K562 (cell line): ENCODE measurements at regions not wholly inside any gene's neighbourhood (a gene's known extent, or its start where the extent isn't known, plus 50 kb on each side); places are given as distances from the start of the nearest gene placed in this dataset.

Experiments used
- ATAC-seq: fragments of 200-7000 bp; cut with Tn5 transposase; 3 replicates; pipeline ENCODE4 v1.9.1; 2020; ENCODE audit warnings: moderate library complexity
- BruUV-seq: library from RNA; stranded (reverse); fragments of 400-500 nt; replicated peaks from 2 replicates; lab custom pipeline; 2021; lab: Mats Ljungman, UMichigan
- CTCF ChIA-PET: fragments of 300-600 bp; formaldehyde crosslinking; extraction: SDS; loops from one replicate; lab custom pipeline; 2021; ENCODE audit warnings: low intra/inter-chr PET ratio; lab: Yijun Ruan, JAX
- POLR2A ChIA-PET: fragments of 300-600, 350-650 bp; sonication (Branson Sonifier 250); formaldehyde crosslinking; extraction: SDS; loops from one replicate; lab custom pipeline; 2021; ENCODE audit warnings: antibody characterized with exemption, inconsistent platforms; lab: Yijun Ruan, JAX
- DNase-seq, 4 experiments: peaks; one replicate each; pipeline versions ENCODE4 v3.0.0 to v3.0.0-alpha.2; 2011 to 2018; ENCODE audit warnings: low spot score in 3 of 4, mixed read lengths in 3 of 4; ENCODE audit errors: extremely low read depth in 1 of 4
- FAIRE-seq: peaks from 2 replicates; lab custom pipeline; 2011; peaks lifted over from hg19 to GRCh38; lab: Jason Lieb, UNC
- H2AFZ ChIP-seq: 2 replicates; pipeline ENCODE4 v1.6.0; 2011; ENCODE audit warnings: low read depth, low read length, control low read depth, inconsistent platforms
- H3K27ac ChIP-seq: fragments of 200-600 bp; 3 replicates; pipeline ENCODE4 v1.8.0; 2011; ENCODE audit warnings: low read depth, mild to moderate bottlenecking, control low read depth, inconsistent platforms, low read length, moderate library complexity, mixed read lengths; ENCODE audit errors: extremely low read depth
- H3K27me3 ChIP-seq, 2 experiments: fragments of 300-600 bp in 1 of 2; 2 replicates in 1 of 2; 3 replicates in 1 of 2; pipeline versions ENCODE4 v1.6.0 to v1.8.0; 2011; ENCODE audit warnings: inconsistent platforms in 2 of 2, low read length in 2 of 2, mild to moderate bottlenecking in 1 of 2, mixed read lengths in 1 of 2, moderate library complexity in 1 of 2; ENCODE audit not compliant: control insufficient read depth in 2 of 2, insufficient read depth in 2 of 2
- H3K36me3 ChIP-seq: fragments of 300-600 bp; 3 replicates; pipeline ENCODE4 v1.8.0; 2011; ENCODE audit warnings: mild to moderate bottlenecking, low read length, inconsistent platforms; ENCODE audit not compliant: control insufficient read depth, insufficient read depth
- H3K4me1 ChIP-seq, 2 experiments: fragments of 200-600 bp in 1 of 2; replicated peaks in 1 of 2; 2 replicates in 1 of 2; 3 replicates in 1 of 2; pipeline versions ENCODE4 v1.5.1 to v1.8.0; 2011; ENCODE audit warnings: inconsistent platforms in 2 of 2, low read length in 2 of 2, mild to moderate bottlenecking in 1 of 2, mixed read lengths in 1 of 2, moderate library complexity in 1 of 2; ENCODE audit not compliant: control insufficient read depth in 2 of 2, insufficient read depth in 2 of 2
- H3K4me2 ChIP-seq: 2 replicates; pipeline ENCODE4 v1.6.1; 2011; ENCODE audit warnings: low read length, control low read depth, inconsistent platforms, mixed read lengths; ENCODE audit not compliant: insufficient read depth
- H3K4me3 ChIP-seq: fragments of 200-600 bp; sonication (generic), shearing (Covaris generic); 2 replicates; pipeline ENCODE4 v1.5.1; 2016; ENCODE audit warnings: control low read depth, inconsistent platforms
- H3K79me2 ChIP-seq: fragments of 200-600 bp; 3 replicates; pipeline ENCODE4 v1.8.0; 2011; ENCODE audit warnings: low read length, inconsistent platforms; ENCODE audit not compliant: control insufficient read depth, insufficient read depth
- H3K9ac ChIP-seq, 2 experiments: 2 replicates each; pipeline versions ENCODE4 v1.6.0 to v1.6.1; 2011; ENCODE audit warnings: low read depth in 2 of 2, low read length in 2 of 2, control low read depth in 1 of 2, inconsistent platforms in 1 of 2, mild to moderate bottlenecking in 1 of 2, mixed read lengths in 1 of 2; ENCODE audit not compliant: insufficient read depth in 1 of 2
- H3K9me1 ChIP-seq: one replicate; pipeline ENCODE4 v1.6.0; 2011; ENCODE audit warnings: inconsistent platforms, mild to moderate bottlenecking, low read length, moderate library complexity; ENCODE audit not compliant: control insufficient read depth, insufficient read depth
- H3K9me3 ChIP-seq: replicated peaks from 2 replicates; pipeline ENCODE4 v1.5.1; 2011; ENCODE audit warnings: low read depth, low read length, inconsistent platforms; ENCODE audit not compliant: control insufficient read depth, insufficient read depth
- H4K20me1 ChIP-seq: replicated peaks from 2 replicates; pipeline ENCODE4 v1.6.1; 2011; ENCODE audit warnings: low read length, inconsistent platforms, mixed read lengths; ENCODE audit not compliant: control insufficient read depth, insufficient read depth
- ATF1 ChIP-seq, 2 experiments: fragments of 450-650 bp in 1 of 2; IDR thresholded peaks; 2 replicates each; pipeline ENCODE4 v1.6.1; 2016; ENCODE audit warnings: missing compliant biosample characterization in 1 of 2, missing genetic modification characterization in 1 of 2
- CBFA2T2 ChIP-seq: fragments of 450-650 bp; conservative IDR thresholded peaks from 2 replicates; pipeline ENCODE4 v1.6.1; 2017; ENCODE audit warnings: mild to moderate bottlenecking
- CSDE1 ChIP-seq, 2 experiments: fragments of 450-650 bp; IDR thresholded peaks; 2 replicates each; pipeline ENCODE4 v1.6.1; 2016; ENCODE audit warnings: mild to moderate bottlenecking in 1 of 2
- EP400 ChIP-seq: fragments of 450-650 bp; IDR thresholded peaks from 2 replicates; pipeline ENCODE4 v1.6.1; 2017; ENCODE audit warnings: antibody characterized with exemption, mild to moderate bottlenecking, moderate library complexity
- POLR2B ChIP-seq: fragments of 450-650 bp; IDR thresholded peaks from 2 replicates; pipeline ENCODE4 v1.6.1; 2018; ENCODE audit warnings: low read depth; ENCODE audit not compliant: partially characterized antibody
- SOX6 ChIP-seq: fragments of 450-650 bp; IDR thresholded peaks from 2 replicates; pipeline ENCODE4 v1.6.1; 2014; ENCODE audit warnings: mild to moderate bottlenecking
- TAF9B ChIP-seq: fragments of 450-650 bp; IDR thresholded peaks from 2 replicates; pipeline ENCODE4 v1.6.1; 2018; ENCODE audit warnings: mild to moderate bottlenecking; ENCODE audit not compliant: partially characterized antibody
- ZBTB1 ChIP-seq: sonication (generic); formaldehyde crosslinking; IDR thresholded peaks from 2 replicates; pipeline ENCODE4 v1.8.1; 2023; ENCODE audit warnings: missing genetic modification reagents, low read depth, mild to moderate bottlenecking, borderline replicate concordance
- ZFP30 ChIP-seq: fragments of 250-450 bp; sonication (Bioruptor Pico); IDR thresholded peaks from 2 replicates; pipeline ENCODE4 v1.8.0; 2022; ENCODE audit warnings: moderate library complexity, mild to moderate bottlenecking, inconsistent platforms, borderline replicate concordance
- ZNF354B ChIP-seq: fragments of 250-450 bp; sonication (Bioruptor Pico); IDR thresholded peaks from 2 replicates; pipeline ENCODE4 v1.4.0; 2020
- ZNF408 ChIP-seq: fragments of 250-450 bp; sonication (Bioruptor Pico); IDR thresholded peaks from 2 replicates; pipeline ENCODE4 v1.4.0; 2020; ENCODE audit warnings: low read depth, mild to moderate bottlenecking, moderate library complexity
- ZNF766 ChIP-seq: fragments of 200-800 bp; sonication (Bioruptor generic); conservative IDR thresholded peaks from 2 replicates; pipeline ENCODE4 v1.6.1; 2016; ENCODE audit warnings: missing genetic modification characterization, missing compliant biosample characterization
- ZNF780A ChIP-seq: fragments of 250-450 bp; sonication (Bioruptor Pico); IDR thresholded peaks from 2 replicates; pipeline ENCODE4 v1.5.0; 2021; ENCODE audit warnings: mild to moderate bottlenecking
- WGBS: fragments of 100-300 bp; shearing (Covaris generic); methylation state at CpG from one replicate; pipeline ENCODE4 v1.1.6; 2016; ENCODE audit warnings: low coverage, mixed read lengths; ENCODE audit not compliant: insufficient coverage; ENCODE audit errors: missing lambda C conversion rate; 5-methylcytosine and 5-hydroxymethylcytosine counted together
- in situ Hi-C: fragments of 300-500 bp; cut with MboI; formaldehyde crosslinking; loops from 4 replicates; pipeline ENCODE4 v1.15.0; 2018; ENCODE audit warnings: inconsistent platforms, mixed read lengths
- intact Hi-C: fragments of 100-400 bp; cut with micrococcal nuclease; formaldehyde crosslinking; loops from 2 replicates; pipeline ENCODE4 v1.14.2; 2022
- TF ChIP-seq, protein P1 (sequence below): fragments of 200-800 bp; sonication (Bioruptor generic); IDR thresholded peaks from 2 replicates; pipeline ENCODE4 v1.6.1; 2017; ENCODE audit warnings: missing genetic modification characterization, missing compliant biosample characterization
- TF ChIP-seq, protein P2 (sequence below): fragments of 250-450 bp; sonication (Bioruptor Pico); IDR thresholded peaks from 2 replicates; pipeline ENCODE4 v1.5.0; 2020; ENCODE audit warnings: mild to moderate bottlenecking, borderline replicate concordance

DNA sequence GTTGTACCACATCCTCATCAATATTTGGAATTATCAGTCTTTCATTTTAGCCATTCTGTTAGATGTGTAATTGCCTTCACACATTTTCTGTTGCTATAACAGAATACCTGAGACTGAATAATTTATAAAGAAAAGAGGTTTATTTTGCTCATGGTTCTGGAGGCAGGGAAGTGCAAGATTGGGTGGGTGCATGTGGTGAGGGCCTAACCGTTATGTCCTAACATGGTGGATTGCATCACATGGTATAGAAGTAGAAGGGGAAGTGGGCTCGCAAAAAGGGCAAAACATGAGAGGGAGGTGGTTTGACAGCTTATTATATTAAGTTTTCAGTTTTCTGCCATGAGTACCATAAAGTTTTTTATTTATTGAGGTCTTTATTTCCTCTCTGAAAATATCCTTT, 452.0 kb downstream of the ARL4A start:
- Histone ChIP-seq H4K20me1 (no peaks in the 10 kb centered on the region), H3K4me1 (no peaks in the 10 kb centered on the region), H3K4me2 (no peak overlapping the region), H3K4me3 (no peak overlapping the region), H3K9me3 (no peaks in the 10 kb centered on the region), H3K27me3 (no peaks in the 10 kb centered on the region), H3K36me3 (no peaks in the 10 kb centered on the region), H3K9ac (no peak overlapping the region), H3K27ac (no peak overlapping the region), H2AFZ (no peak overlapping the region), H3K9me1 (no peaks in the 10 kb centered on the region), H3K79me2 (no peaks in the 10 kb centered on the region)
- ATAC-seq (no peak), FAIRE-seq (no peak), DNase-seq (no peak)
- WGBS: 43% methylated on average over 2 of the region's 2 CpGs
- TF ChIP-seq EP400: no peak
- no peak for TF ChIP-seq CBFA2T2
- TF ChIP-seq ZNF766 (CRISPR knock-in tag): peak; percentile 91
- intact Hi-C loops: no loop called here
- ChIA-PET POLR2A (no interaction called here), CTCF (interaction anchor here (0.6 kb wide), 1 partner anchor 1313 kb away, joined by 6 read pairs; no protein-coding TSS in a partner anchor)
- BruUV-seq: no TSS peak
- in situ Hi-C loops: no loop called here

GRCh38 chr7:13144673-13145072, 457.2 kb downstream of the ARL4A start:
- ATAC-seq: no peak
- TF ChIP-seq ZNF780A (CRISPR knock-in tag): no peak
- TF ChIP-seq ZNF408 (CRISPR knock-in tag): no peak
- TF ChIP-seq, protein P1, sequence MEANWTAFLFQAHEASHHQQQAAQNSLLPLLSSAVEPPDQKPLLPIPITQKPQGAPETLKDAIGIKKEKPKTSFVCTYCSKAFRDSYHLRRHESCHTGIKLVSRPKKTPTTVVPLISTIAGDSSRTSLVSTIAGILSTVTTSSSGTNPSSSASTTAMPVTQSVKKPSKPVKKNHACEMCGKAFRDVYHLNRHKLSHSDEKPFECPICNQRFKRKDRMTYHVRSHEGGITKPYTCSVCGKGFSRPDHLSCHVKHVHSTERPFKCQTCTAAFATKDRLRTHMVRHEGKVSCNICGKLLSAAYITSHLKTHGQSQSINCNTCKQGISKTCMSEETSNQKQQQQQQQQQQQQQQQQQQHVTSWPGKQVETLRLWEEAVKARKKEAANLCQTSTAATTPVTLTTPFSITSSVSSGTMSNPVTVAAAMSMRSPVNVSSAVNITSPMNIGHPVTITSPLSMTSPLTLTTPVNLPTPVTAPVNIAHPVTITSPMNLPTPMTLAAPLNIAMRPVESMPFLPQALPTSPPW: no peak
- TF ChIP-seq SOX6: no peak
- TF ChIP-seq, protein P2, sequence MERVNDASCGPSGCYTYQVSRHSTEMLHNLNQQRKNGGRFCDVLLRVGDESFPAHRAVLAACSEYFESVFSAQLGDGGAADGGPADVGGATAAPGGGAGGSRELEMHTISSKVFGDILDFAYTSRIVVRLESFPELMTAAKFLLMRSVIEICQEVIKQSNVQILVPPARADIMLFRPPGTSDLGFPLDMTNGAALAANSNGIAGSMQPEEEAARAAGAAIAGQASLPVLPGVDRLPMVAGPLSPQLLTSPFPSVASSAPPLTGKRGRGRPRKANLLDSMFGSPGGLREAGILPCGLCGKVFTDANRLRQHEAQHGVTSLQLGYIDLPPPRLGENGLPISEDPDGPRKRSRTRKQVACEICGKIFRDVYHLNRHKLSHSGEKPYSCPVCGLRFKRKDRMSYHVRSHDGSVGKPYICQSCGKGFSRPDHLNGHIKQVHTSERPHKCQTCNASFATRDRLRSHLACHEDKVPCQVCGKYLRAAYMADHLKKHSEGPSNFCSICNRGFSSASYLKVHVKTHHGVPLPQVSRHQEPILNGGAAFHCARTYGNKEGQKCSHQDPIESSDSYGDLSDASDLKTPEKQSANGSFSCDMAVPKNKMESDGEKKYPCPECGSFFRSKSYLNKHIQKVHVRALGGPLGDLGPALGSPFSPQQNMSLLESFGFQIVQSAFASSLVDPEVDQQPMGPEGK (CRISPR knock-in tag): no peak
- no peak for TF ChIP-seq POLR2B
- no peak for TF ChIP-seq TAF9B
- TF ChIP-seq ZFP30 (CRISPR knock-in tag): no peak
- no peak for TF ChIP-seq CSDE1 (IDR thresholded peaks at IDR 0.05)
- no peak for TF ChIP-seq ZNF354B (CRISPR knock-in tag)
- no peak for TF ChIP-seq ATF1 (CRISPR knock-in tag; IDR thresholded peaks at IDR 0.05)
- no peak for TF ChIP-seq ATF1 (tag; IDR thresholded peaks at IDR 0.05)
- no peak for TF ChIP-seq ZBTB1 (CRISPR knock-in tag)

More at GRCh38 chr7:13144673-13145072, 457.2 kb downstream of the ARL4A start:
- Histone ChIP-seq H3K9me1 (no peaks in the 10 kb centered on the region), H3K4me2 (no peak overlapping the region), H3K4me3 (no peak overlapping the region), H3K27me3 (no peaks in the 10 kb centered on the region), H3K36me3 (no peaks in the 10 kb centered on the region), H2AFZ (peak overlapping the region; percentile 53), H3K9me3 (no peaks in the 10 kb centered on the region), H3K27ac (no peak overlapping the region), H3K9ac (no peak overlapping the region), H4K20me1 (no peaks in the 10 kb centered on the region), H3K79me2 (no peaks in the 10 kb centered on the region), H3K4me1 (no peaks in the 10 kb centered on the region)
- in situ Hi-C loops: no loop called here
- 60% methylated on average over 4 of the region's 4 CpGs for WGBS
- no TSS peak for BruUV-seq
- ChIA-PET POLR2A (interaction anchor here (0.6 to 1.1 kb wide), 2 partner anchors 16 to 180 kb away, joined by 3 read pairs; no protein-coding TSS in a partner anchor), CTCF (no interaction called here)
- no peak for DNase-seq
- FAIRE-seq: peak; percentile 37
- intact Hi-C loops: no loop called here
